ENCODE measurements at regions not wholly inside any gene's neighbourhood (a gene's known extent, or its start where the extent isn't known, plus 50 kb on each side); places are given as distances from the start of the nearest gene placed in this dataset.

DNA sequence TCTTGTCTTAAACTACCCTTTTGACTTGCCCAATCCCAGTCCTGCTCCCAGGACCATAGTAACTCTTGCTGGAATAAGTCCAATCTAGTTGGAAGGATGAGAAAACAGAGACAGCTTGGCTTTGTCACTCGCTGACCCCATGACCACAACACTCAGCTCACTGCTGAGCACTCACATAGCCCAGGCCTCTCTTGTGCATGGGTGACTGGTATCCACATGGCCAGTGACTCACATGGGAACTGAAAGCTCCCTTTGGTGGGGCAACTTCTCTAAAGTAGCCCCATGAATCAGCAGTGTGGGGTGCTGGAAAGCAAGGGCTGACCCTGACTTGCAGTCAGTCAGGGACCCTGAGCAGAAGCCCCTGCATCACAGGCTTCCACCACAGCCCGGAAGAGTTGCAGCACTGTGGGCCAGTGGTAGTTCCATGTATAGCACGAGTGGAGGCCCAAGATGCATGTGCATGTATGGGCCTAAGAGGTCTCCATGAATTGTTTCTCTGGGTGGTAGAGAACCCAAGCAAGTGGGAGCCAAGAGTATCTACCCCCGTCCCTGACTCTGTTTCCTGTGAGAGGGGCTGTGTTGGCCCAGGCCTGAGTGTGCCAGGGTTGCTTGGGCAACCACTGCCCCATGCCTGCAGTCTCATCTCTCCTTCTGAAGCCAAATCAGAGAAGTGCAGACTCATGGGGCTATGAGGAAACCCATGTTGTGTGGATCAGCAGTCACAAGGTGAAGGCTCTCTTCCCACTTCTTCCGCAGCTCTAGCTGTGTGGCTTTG lies 62.1 kb upstream of the XCR1 start:
- DNase-seq = peak; percentile 99 to 100

DNA sequence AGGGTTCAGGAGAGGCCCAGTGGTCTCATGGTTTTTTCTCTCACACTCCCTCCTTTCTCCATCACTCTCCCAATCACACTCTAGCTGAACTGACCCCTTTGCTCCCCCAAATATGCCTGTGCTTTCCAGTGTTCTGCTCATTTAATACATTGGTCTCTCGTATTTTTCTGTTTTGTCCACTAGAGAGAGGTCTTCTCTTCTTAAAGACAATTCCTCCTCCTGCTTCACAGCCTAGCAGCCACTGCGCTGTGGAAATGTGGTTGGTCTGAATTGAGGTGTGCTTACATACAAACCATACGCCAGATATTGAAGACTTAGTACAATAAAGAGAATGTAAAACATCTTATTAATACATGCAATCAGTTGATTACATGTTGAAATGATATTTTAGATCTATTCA lies 60.6 kb upstream of the XCR1 start:
- DNase-seq = peak; percentile 82

DNA sequence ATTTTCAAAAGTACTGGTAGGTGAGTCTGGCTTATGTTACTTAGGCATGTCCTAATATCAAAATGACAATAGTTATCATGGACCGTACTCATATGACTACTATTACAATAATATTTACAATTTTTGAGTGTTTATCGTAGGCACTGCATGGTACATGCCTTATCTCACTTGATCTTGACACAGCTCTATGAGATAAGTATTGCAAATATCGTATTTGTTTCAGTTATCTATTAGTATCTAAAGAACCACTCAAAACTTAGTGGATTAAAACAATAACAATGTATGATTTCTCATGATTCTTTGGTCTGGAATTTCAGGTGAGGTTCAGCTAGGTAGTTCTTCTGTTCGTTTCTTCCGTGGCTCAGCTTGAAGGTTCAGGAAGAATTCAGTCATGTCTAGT lies 59.7 kb upstream of the XCR1 start:
- DNase-seq = no peak

DNA sequence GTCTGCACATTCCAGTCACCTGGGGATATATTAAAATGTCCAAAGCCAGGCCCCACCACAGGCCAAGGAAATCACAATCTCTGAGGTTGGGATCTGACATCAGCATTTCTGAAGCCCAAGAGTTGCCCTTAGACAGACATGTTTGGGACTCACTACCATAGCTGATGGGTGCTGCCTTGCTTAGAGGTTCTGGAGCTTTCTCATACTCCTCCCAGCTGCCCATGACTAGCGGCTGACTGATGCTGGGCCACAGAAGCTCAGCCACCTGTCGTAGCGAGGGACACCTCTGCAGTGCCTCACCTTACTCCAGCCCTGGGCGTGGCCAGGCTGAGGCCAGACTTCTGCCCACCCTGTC lies 58.8 kb upstream of the XCR1 start:
- no peak for DNase-seq

DNA sequence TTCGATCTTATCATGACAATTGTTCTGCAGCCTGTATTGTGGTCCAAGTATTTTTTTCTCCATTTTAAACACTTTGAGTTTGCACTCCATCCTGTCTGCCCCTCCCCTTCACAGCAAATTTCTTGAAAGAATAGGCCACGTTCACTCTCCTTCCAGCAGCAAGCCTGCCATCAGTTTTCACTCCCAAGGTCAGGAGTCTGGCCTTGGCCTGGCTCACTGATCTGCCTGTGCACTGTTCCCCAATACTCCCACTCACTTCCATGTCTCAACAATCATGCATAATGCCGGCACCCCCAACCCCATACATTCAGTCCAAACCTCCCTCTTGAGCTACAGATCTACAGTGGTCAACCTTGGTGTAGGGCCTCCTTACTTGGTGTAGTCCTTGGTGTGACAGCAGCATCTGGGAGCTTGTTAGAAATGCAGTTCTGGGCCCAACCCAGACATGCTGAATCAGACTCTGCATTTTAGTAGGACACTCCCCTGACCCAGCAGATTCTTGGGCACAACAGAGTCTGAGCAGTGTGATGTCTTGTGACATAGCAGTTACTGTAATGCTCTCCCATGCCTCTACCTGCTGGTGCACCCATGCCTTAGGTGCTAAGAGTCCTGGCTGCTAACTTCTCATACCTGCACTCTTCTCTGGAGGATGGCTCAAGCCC lies 58.3 kb upstream of the XCR1 start:
- no peak for DNase-seq

DNA sequence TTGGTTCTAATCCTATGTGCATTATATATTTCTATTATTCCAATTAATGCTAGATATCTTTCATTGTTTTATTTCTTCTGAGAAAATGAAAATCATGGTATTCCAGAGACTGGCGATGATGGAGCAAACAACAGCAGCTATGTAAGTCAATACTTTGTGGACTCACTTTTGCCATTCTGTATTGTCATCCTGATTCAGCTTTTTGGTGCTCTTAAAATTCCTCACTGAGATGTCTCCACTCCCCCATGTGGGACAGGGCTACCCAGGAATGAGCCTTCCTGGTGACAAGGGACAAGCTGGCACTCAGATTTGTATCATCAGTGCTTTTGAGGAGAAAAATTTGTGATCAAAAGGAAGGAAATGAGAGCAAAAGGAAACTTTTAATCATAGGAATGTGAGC lies 56.7 kb upstream of the XCR1 start:
- no peak for DNase-seq

DNA sequence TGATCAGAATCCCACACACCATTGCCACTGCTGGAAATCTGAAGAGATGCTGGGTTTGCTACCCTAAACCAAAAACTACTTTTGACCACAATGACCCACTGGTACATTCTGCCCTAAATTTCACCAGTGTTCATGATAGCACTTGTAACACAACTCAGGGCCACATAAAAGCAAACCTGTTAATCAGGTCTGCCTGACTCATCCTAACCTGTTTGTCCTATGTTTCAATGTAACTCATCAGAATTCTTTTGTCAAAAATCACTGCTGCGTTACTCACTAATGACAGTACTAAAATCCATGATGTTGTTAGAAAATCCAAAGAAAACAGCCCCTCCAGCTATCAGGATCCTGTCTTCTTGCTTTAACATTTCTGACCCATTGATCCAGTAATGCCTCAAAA lies 55.6 kb upstream of the XCR1 start:
- no peak for DNase-seq

DNA sequence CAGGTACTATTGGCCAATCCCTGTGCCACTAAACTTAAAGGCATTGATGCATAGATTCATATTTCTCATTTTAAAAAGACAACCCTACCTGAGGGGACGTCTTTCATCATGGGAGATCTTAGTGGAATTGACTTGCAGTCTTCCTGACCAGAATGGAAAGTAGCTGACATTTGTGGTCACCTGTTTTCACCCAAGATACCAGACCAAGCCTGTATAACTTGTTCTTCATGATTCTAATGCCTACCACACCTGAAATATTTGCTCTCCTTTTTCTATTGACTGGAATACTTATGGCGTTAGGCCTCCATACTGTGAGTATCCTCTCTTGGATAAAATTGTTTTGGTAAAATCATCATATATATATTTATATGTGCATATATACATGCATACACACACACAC lies 54.7 kb upstream of the XCR1 start:
- DNase-seq = no peak

DNA sequence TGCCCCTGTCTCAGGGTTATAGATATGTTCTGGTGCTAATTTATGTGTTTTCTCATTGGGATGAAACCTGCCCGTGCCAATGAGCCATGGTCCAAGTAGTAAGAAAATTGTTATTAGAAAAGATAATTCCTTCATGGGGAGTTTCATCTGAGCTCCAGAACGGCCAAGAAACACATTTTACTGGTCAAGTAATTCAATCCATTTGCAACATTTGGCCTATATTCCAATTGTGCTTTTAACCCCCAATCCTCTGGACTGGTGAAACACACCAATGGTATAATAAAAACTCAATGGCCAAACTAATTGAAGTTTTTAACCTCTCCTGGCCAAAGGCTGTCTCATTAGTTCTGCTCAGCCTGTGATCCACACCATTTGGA lies 53.7 kb upstream of the XCR1 start:
- DNase-seq = no peak

DNA sequence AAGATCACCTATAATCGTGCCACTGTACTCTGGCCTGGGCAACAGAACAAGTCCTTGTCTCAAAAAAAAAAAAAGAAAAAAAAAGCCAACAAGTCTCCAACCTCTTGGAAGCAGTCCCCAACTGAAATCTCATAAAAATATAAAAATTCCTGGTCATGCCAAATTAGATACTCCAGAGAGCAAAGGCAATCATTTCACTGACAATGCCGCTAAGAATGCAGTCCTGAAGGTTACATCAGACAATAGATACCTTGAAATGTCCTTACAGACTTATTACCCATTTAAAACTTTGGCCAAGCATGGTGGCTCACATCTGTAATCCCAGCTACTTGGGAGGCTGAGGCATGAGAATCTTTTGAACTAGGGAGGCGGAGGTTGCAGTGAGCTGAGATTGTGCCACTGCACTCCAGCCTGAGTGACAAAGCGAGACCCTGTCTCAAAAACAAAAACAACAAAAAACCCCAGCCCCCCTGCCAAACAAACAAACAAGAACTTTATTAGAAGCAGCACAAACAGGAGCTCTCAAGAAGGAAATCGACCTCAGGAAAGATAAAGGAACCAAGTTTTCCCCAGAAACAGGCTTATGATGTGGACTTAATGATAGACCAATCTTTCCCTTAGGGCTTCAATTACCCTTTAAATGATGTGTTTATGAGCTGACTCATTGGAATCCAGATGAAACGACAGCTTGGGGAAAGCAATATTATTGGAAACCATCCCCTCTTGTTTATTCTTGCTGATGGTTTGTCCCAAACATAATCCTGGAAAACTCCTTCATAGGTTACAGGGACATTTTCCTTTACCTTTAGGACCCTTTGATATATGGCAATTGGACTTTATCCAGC lies 53.1 kb upstream of the XCR1 start:
- DNase-seq = no peak

DNA sequence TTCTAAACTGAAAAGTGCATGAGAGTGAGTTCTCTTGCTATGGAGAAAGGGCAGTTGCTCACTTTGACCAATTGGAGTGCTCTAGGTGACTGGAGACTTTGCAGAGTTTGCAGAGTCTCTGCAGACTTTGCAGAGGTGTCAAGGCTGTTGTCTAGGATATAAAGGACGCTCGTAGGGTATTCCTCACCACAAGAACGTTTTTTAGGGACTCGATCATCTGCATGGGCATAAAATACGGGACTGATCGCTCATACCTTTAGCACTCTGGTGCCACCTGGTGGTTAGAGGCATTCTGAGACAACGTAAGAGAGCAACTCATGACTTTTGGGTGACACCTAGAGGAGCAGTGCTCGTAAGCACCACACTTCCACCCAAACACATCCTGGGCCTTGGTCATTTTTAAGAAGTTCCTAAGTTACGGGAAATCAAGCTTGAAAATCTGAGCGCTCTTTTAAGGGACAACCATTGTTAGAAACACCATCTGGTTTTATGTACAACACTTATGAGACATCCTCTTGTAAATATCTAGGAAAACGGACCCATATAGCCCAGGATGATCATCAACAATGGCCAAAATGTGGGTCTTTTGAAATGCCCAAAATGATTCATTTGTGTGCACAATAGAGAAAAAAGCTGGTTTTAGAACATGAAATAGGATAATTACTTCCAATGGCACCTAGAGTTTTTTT lies 51.6 kb upstream of the XCR1 start:
- DNase-seq = peak; percentile 93 to 94

All from inflammatory macrophage (primary cell).